CD4-positive, alpha-beta T cell (primary cell): ENCODE measurements at regions not wholly inside any gene's neighbourhood (a gene's known extent, or its start where the extent isn't known, plus 50 kb on each side); places are given as distances from the start of the nearest gene placed in this dataset.
A peak's percentile ranks its signal among the peaks of the same experiment; 100 is the strongest.

Source experiments
- ATAC-seq: fragments of 200-7000 bp; cut with Tn5 transposase; one replicate; pipeline ENCODE4 v1.10.0; 2022; ENCODE audit warnings: mild to moderate bottlenecking; ENCODE audit not compliant: poor library complexity
- CTCF ChIA-PET: fragments of 350-600 bp; sonication (Branson Sonifier 250); formaldehyde crosslinking; loops from one replicate; lab custom pipeline; 2021; ENCODE audit warnings: antibody characterized with exemption, inconsistent platforms; lab: Charles Lee
- POLR2A ChIA-PET: fragments of 350-600 bp; sonication (Branson Sonifier 250); formaldehyde crosslinking; loops from one replicate; lab custom pipeline; 2021; ENCODE audit warnings: antibody characterized with exemption, inconsistent platforms; lab: Charles Lee
- DNase-seq, 14 experiments: peaks; one replicate each; pipeline ENCODE4 v3.0.0-alpha.2; 2013 to 2020; ENCODE audit warnings: mixed read lengths in 2 of 14
- H3K27ac ChIP-seq, 2 donors: one replicate each; pipeline versions ENCODE4 v1.5.1 to v1.7.0; 2013; ENCODE audit warnings: low read length in 2 of 2, low read depth in 1 of 2, mild to moderate bottlenecking in 1 of 2
- H3K27me3 ChIP-seq, 2 experiments: 1 replicate in 1 of 2; 2 replicates in 1 of 2; pipeline versions ENCODE4 v1.6.1 to v1.7.0; 2013; ENCODE audit warnings: low read length in 2 of 2, control low read depth in 1 of 2, mild to moderate bottlenecking in 1 of 2, moderate library complexity in 1 of 2; ENCODE audit not compliant: insufficient read depth in 2 of 2, control insufficient read depth in 1 of 2
- H3K36me3 ChIP-seq: one replicate; pipeline ENCODE4 v1.6.1; 2013; ENCODE audit warnings: low read length, control low read depth; ENCODE audit not compliant: insufficient read depth
- H3K4me1 ChIP-seq: one replicate; pipeline ENCODE4 v1.6.1; 2013; ENCODE audit warnings: low read length, control low read depth; ENCODE audit not compliant: insufficient read depth
- H3K4me3 ChIP-seq: one replicate; pipeline ENCODE4 v1.5.1; 2013; ENCODE audit warnings: mild to moderate bottlenecking, low read length, moderate library complexity
- H3K9me3 ChIP-seq, 2 experiments: 1 replicate in 1 of 2; 2 replicates in 1 of 2; pipeline versions ENCODE4 v1.6.1 to v1.7.0; 2013; ENCODE audit warnings: low read length in 2 of 2, mild to moderate bottlenecking in 2 of 2, control low read depth in 1 of 2, moderate library complexity in 1 of 2; ENCODE audit not compliant: control insufficient read depth in 1 of 2, insufficient read depth in 1 of 2
- H3K27ac Mint-ChIP-seq: one replicate; pipeline ENCODE4 v1.8.0; 2020; ENCODE audit warnings: mixed read lengths
- H3K27me3 Mint-ChIP-seq: one replicate; pipeline ENCODE4 v1.8.0; 2021; ENCODE audit warnings: mixed read lengths
- H3K36me3 Mint-ChIP-seq: one replicate; pipeline ENCODE4 v1.8.0; 2021; ENCODE audit warnings: low read depth, mixed read lengths
- H3K4me1 Mint-ChIP-seq: one replicate; pipeline ENCODE4 v1.8.0; 2021; ENCODE audit warnings: low read depth, mixed read lengths
- H3K4me3 Mint-ChIP-seq: one replicate; pipeline ENCODE4 v1.8.0; 2020; ENCODE audit warnings: mild to moderate bottlenecking, mixed read lengths
- H3K9me3 Mint-ChIP-seq: one replicate; pipeline ENCODE4 v1.8.0; 2020; ENCODE audit warnings: mixed read lengths
- CTCF ChIP-seq: fragments of 200-600 bp; IDR thresholded peaks from one replicate; pipeline ENCODE4 v1.8.0; 2022; ENCODE audit warnings: antibody characterized with exemption, mild to moderate bottlenecking
- intact Hi-C, 2 experiments: fragments of 100-400 bp; cut with DNase I in 1 of 2; cut with micrococcal nuclease in 1 of 2; formaldehyde crosslinking; loops; one replicate each; pipeline versions ENCODE4 v1.15.1 to v1.9.0; 2023 to 2025; cut with DNase I, micrococcal nuclease

- no peaks in the 10 kb centered on the region for H3K9me3 Mint-ChIP-seq
- Histone ChIP-seq H3K9me3 (no peaks in the 10 kb centered on the region), H3K27ac (no peak overlapping the region), H3K4me1 (no peaks in the 10 kb centered on the region), H3K4me3 (no peak overlapping the region), H3K36me3 (no peaks in the 10 kb centered on the region), H3K27me3 (no peaks in the 10 kb centered on the region)
- H3K27me3 Mint-ChIP-seq, result peaks cover 9% of the 10 kb centered on the region
- H3K4me3 Mint-ChIP-seq, result no peak overlapping the region
- intact Hi-C loops, result no loop called here
- no peak for TF ChIP-seq CTCF
- DNase-seq (peak in 2 of 14 experiments; percentile 2 to 3), ATAC-seq (no peak)
- POLR2A ChIA-PET, result no interaction called here
- H3K4me1 Mint-ChIP-seq, result no peaks in the 10 kb centered on the region
- no peaks in the 10 kb centered on the region for H3K36me3 Mint-ChIP-seq
- CTCF ChIA-PET, result no interaction called here
- H3K27ac Mint-ChIP-seq, result no peak overlapping the region
These were observed 477.2 kb downstream of the TRIB2 start for GRCh38 chr2:13193900-13194299.

- H3K36me3 Mint-ChIP-seq, result no peaks in the 10 kb centered on the region
- peaks cover 7% of the 10 kb centered on the region for H3K27me3 Mint-ChIP-seq
- H3K27ac Mint-ChIP-seq, result no peak overlapping the region
- H3K27ac ChIP-seq, result no peak overlapping the region
- ATAC-seq, result no peak
- no peaks in the 10 kb centered on the region for H3K4me1 ChIP-seq
- no peak overlapping the region for H3K4me3 Mint-ChIP-seq
- no peak for TF ChIP-seq CTCF
- no peak overlapping the region for H3K4me3 ChIP-seq
- DNase-seq, result no peak
- no peaks in the 10 kb centered on the region for H3K9me3 Mint-ChIP-seq
- ChIA-PET POLR2A (no interaction called here), CTCF (no interaction called here)
- no peaks in the 10 kb centered on the region for H3K27me3 ChIP-seq
- no peaks in the 10 kb centered on the region for H3K9me3 ChIP-seq
- intact Hi-C loops, result no loop called here
- H3K36me3 ChIP-seq, result no peaks in the 10 kb centered on the region
- H3K4me1 Mint-ChIP-seq, result no peaks in the 10 kb centered on the region
These were observed 478.5 kb downstream of the TRIB2 start for GRCh38 chr2:13195270-13195669.

- no peaks in the 10 kb centered on the region for H3K4me1 ChIP-seq
- no peaks in the 10 kb centered on the region for H3K9me3 ChIP-seq
- no peaks in the 10 kb centered on the region for H3K27me3 ChIP-seq
- no peaks in the 10 kb centered on the region for H3K36me3 ChIP-seq
- Mint-ChIP-seq H3K9me3 (no peaks in the 10 kb centered on the region), H3K27me3 (peaks cover 2% of the 10 kb centered on the region), H3K36me3 (no peaks in the 10 kb centered on the region), H3K27ac (no peak overlapping the region), H3K4me1 (no peaks in the 10 kb centered on the region), H3K4me3 (no peak overlapping the region)
- no peak for DNase-seq
- ChIA-PET CTCF (no interaction called here), POLR2A (no interaction called here)
- no peak overlapping the region for H3K4me3 ChIP-seq
- no peak for ATAC-seq
- H3K27ac ChIP-seq, result no peak overlapping the region
- no peak for TF ChIP-seq CTCF
- intact Hi-C loops, result no loop called here
These were observed 480.5 kb downstream of the TRIB2 start for GRCh38 chr2:13197248-13197647.
